IPS DF 6.9 (cell line): ENCODE measurements at regions not wholly inside any gene's neighbourhood (a gene's known extent, or its start where the extent isn't known, plus 50 kb on each side); places are given as distances from the start of the nearest gene placed in this dataset.

Experiments
- DNase-seq: peaks from one replicate; pipeline ENCODE4 v3.0.0-alpha.2; 2013; ENCODE audit warnings: low read depth, low spot score
- H3K27ac ChIP-seq: one replicate; pipeline ENCODE4 v1.5.1; 2013; ENCODE audit warnings: low read length, control low read depth
- H3K27me3 ChIP-seq: 2 replicates; pipeline ENCODE4 v1.6.1; 2013; ENCODE audit warnings: mild to moderate bottlenecking, low read length; ENCODE audit not compliant: control insufficient read depth, insufficient read depth
- H3K36me3 ChIP-seq: 2 replicates; pipeline ENCODE4 v1.6.1; 2013; ENCODE audit warnings: low read length; ENCODE audit not compliant: control insufficient read depth, insufficient read depth
- H3K4me1 ChIP-seq: 2 replicates; pipeline ENCODE4 v1.6.1; 2013; ENCODE audit warnings: low read length; ENCODE audit not compliant: control insufficient read depth, insufficient read depth
- H3K4me3 ChIP-seq: 2 replicates; pipeline ENCODE4 v1.5.1; 2013; ENCODE audit warnings: mild to moderate bottlenecking, low read length
- H3K9me3 ChIP-seq: 2 replicates; pipeline ENCODE4 v1.6.1; 2013; ENCODE audit warnings: low read length, inconsistent platforms; ENCODE audit not compliant: control insufficient read depth, insufficient read depth
- WGBS: extraction: QIAGEN DNeasy Blood & Tissue Kit; methylation state at CpG from one replicate; pipeline ENCODE4 v1.1.7; 2013; ENCODE audit warnings: mixed read lengths, missing lambda C conversion rate; ENCODE audit not compliant: insufficient read length, insufficient coverage; 5-methylcytosine and 5-hydroxymethylcytosine counted together

GRCh38 chr5:169416583-169417196 is 115.8 kb upstream of the SLIT3 start:
- no peaks in the 10 kb centered on the region for H3K27me3 ChIP-seq
- no peaks in the 10 kb centered on the region for H3K4me1 ChIP-seq
- no peaks in the 10 kb centered on the region for H3K36me3 ChIP-seq
- no peak overlapping the region for H3K27ac ChIP-seq
- no peaks in the 10 kb centered on the region for H3K9me3 ChIP-seq
- WGBS, result no CpG with 5 or more reads among the region's 15 CpGs
- H3K4me3 ChIP-seq, result no peak overlapping the region
- DNase-seq, result no peak

GRCh38 chr5:169415948-169416347 is 115.0 kb upstream of the SLIT3 start:
- H3K27me3 ChIP-seq, result no peaks in the 10 kb centered on the region
- no peak for DNase-seq
- H3K36me3 ChIP-seq, result no peaks in the 10 kb centered on the region
- no peak overlapping the region for H3K27ac ChIP-seq
- no CpG with 5 or more reads among the region's 5 CpGs for WGBS
- no peaks in the 10 kb centered on the region for H3K4me1 ChIP-seq
- H3K9me3 ChIP-seq, result no peaks in the 10 kb centered on the region
- no peak overlapping the region for H3K4me3 ChIP-seq

- H3K27ac ChIP-seq, result no peak overlapping the region
- H3K4me1 ChIP-seq, result no peaks in the 10 kb centered on the region
- no CpG with 5 or more reads among the region's 4 CpGs for WGBS
- no peaks in the 10 kb centered on the region for H3K36me3 ChIP-seq
- DNase-seq, result no peak
- H3K4me3 ChIP-seq, result no peak overlapping the region
- H3K9me3 ChIP-seq, result no peaks in the 10 kb centered on the region
- no peaks in the 10 kb centered on the region for H3K27me3 ChIP-seq
Observed at GRCh38 chr5:169415371-169415770, 114.4 kb upstream of the SLIT3 start.

- Histone ChIP-seq H3K4me3 (no peak overlapping the region), H3K27me3 (no peaks in the 10 kb centered on the region), H3K9me3 (no peaks in the 10 kb centered on the region), H3K27ac (no peak overlapping the region), H3K36me3 (no peaks in the 10 kb centered on the region), H3K4me1 (no peaks in the 10 kb centered on the region)
- WGBS, result no CpG with 5 or more reads among the region's 2 CpGs
- DNase-seq, result no peak
Observed at GRCh38 chr5:169413416-169413815, 112.5 kb upstream of the SLIT3 start.

GRCh38 chr5:169412831-169413230 is 111.9 kb upstream of the SLIT3 start:
- Histone ChIP-seq H3K4me3 (no peak overlapping the region), H3K4me1 (no peaks in the 10 kb centered on the region), H3K27me3 (no peaks in the 10 kb centered on the region), H3K36me3 (no peaks in the 10 kb centered on the region), H3K27ac (no peak overlapping the region), H3K9me3 (no peaks in the 10 kb centered on the region)
- no peak for DNase-seq
- WGBS, result no CpG with 5 or more reads among the region's 2 CpGs

- WGBS, result no CpG with 5 or more reads among the region's 1 CpG
- no peak for DNase-seq
- no peaks in the 10 kb centered on the region for H3K36me3 ChIP-seq
- no peaks in the 10 kb centered on the region for H3K9me3 ChIP-seq
- no peaks in the 10 kb centered on the region for H3K27me3 ChIP-seq
- no peaks in the 10 kb centered on the region for H3K4me1 ChIP-seq
- H3K27ac ChIP-seq, result no peak overlapping the region
- no peak overlapping the region for H3K4me3 ChIP-seq
Observed at GRCh38 chr5:169411786-169412430, 111.0 kb upstream of the SLIT3 start.

GRCh38 chr5:169410996-169411783 is 110.3 kb upstream of the SLIT3 start:
- H3K4me3 ChIP-seq, result no peak overlapping the region
- H3K36me3 ChIP-seq, result no peaks in the 10 kb centered on the region
- H3K27me3 ChIP-seq, result no peaks in the 10 kb centered on the region
- no peak for DNase-seq
- no peaks in the 10 kb centered on the region for H3K9me3 ChIP-seq
- WGBS, result no CpG with 5 or more reads among the region's 6 CpGs
- no peaks in the 10 kb centered on the region for H3K4me1 ChIP-seq
- H3K27ac ChIP-seq, result no peak overlapping the region

GRCh38 chr5:169408731-169409130 is 107.8 kb upstream of the SLIT3 start:
- no CpG with 5 or more reads among the region's 1 CpG for WGBS
- Histone ChIP-seq H3K36me3 (no peaks in the 10 kb centered on the region), H3K4me1 (no peaks in the 10 kb centered on the region), H3K27me3 (no peaks in the 10 kb centered on the region), H3K9me3 (no peaks in the 10 kb centered on the region), H3K4me3 (no peak overlapping the region), H3K27ac (no peak overlapping the region)
- no peak for DNase-seq

- Histone ChIP-seq H3K27ac (no peak overlapping the region), H3K36me3 (no peaks in the 10 kb centered on the region), H3K4me3 (no peak overlapping the region), H3K9me3 (no peaks in the 10 kb centered on the region), H3K27me3 (no peaks in the 10 kb centered on the region), H3K4me1 (no peaks in the 10 kb centered on the region)
- no CpG with 5 or more reads among the region's 4 CpGs for WGBS
- DNase-seq, result no peak
Observed at GRCh38 chr5:169408171-169408570, 107.2 kb upstream of the SLIT3 start.

GRCh38 chr5:169404223-169404622 is 103.3 kb upstream of the SLIT3 start:
- H3K27ac ChIP-seq, result no peak overlapping the region
- H3K9me3 ChIP-seq, result no peaks in the 10 kb centered on the region
- no peaks in the 10 kb centered on the region for H3K27me3 ChIP-seq
- no peaks in the 10 kb centered on the region for H3K4me1 ChIP-seq
- no peak for DNase-seq
- no peak overlapping the region for H3K4me3 ChIP-seq
- H3K36me3 ChIP-seq, result no peaks in the 10 kb centered on the region
- no CpG with 5 or more reads among the region's 3 CpGs for WGBS
